ENCODE measurements at regions not wholly inside any gene's neighbourhood (a gene's known extent, or its start where the extent isn't known, plus 50 kb on each side); places are given as distances from the start of the nearest gene placed in this dataset.
A peak's percentile ranks its signal among the peaks of the same experiment; 100 is the strongest.
"Not testable (repeated sequence)": the region's sequence is repeated elsewhere in the genome, so short reads cannot be mapped to it uniquely, and the experiment has no call there.

DNA sequence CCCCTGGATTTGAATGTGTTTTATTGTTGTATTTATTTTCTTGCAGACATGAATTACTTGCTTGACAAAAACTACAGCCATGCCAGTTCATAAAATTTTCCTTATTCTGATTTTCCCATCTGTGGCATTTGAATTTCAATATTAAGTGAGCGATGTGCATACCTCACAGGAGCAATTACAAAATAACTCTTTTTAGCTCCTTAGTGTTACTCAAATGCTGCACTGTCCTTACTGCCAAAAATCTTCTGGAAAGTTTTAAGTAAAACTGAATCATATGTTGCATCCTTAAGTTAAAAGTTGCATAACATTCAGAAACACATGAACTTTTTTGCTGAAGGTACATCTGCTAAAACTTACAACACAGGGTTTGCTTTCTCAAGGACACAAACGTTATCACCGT, 120.1 kb downstream of the OR4M2 start:
- H3K4me3 ChIP-seq (ENCODE audit: low read length); H3K36me3 Mint-ChIP-seq (ENCODE audit: low read depth); POLR2A ChIA-PET; H3K4me3 Mint-ChIP-seq; intact Hi-C loops (cut with DNase I, micrococcal nuclease); H3K36me3 ChIP-seq (ENCODE audit: insufficient read depth, low read length); H3K4me1 ChIP-seq (ENCODE audit: insufficient read depth, low read length); H3K27ac ChIP-seq (ENCODE audit: low read depth in 1 of 2, low read length in 2 of 2); H3K9me3 Mint-ChIP-seq; H3K4me1 Mint-ChIP-seq (ENCODE audit: low read depth); DNase-seq; H3K27ac Mint-ChIP-seq; H3K27me3 Mint-ChIP-seq; H3K27me3 ChIP-seq (ENCODE audit: control insufficient read depth in 1 of 2, insufficient read depth in 2 of 2, low read length in 2 of 2); H3K9me3 ChIP-seq (ENCODE audit: control insufficient read depth in 1 of 2, insufficient read depth in 1 of 2, low read length in 2 of 2); ATAC-seq (ENCODE audit: poor library complexity); CTCF ChIA-PET: not testable (repeated sequence)

- POLR2A ChIA-PET; intact Hi-C loops (cut with DNase I, micrococcal nuclease); H3K4me1 Mint-ChIP-seq (ENCODE audit: low read depth): not testable (repeated sequence)
Observed at GRCh38 chr15:22201993-22202659, 121.8 kb downstream of the OR4M2 start.

DNA sequence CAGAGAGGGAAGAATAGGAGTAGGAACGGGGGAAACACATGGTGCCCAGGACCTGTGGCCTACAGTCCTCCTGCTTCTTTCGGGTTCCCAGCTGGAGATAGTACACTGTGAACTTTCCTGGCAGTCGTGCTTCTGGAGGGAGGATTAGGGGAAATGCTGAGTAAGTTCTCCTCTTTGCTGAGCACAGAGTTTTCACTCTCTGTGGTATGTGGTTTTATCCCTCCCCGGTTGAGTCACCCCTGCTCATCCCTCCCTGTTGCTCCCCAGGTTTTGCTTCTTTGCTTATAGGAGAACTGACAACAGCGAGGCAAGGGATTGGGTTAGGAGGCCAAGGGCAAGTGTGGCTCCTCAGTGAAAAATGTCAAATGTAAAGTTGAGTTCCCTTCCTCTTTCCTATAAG, 122.9 kb downstream of the OR4M2 start:
- H3K4me1 Mint-ChIP-seq (ENCODE audit: low read depth); CTCF ChIA-PET; H3K36me3 Mint-ChIP-seq (ENCODE audit: low read depth); intact Hi-C loops (cut with DNase I, micrococcal nuclease); H3K27me3 ChIP-seq (ENCODE audit: control insufficient read depth in 1 of 2, insufficient read depth in 2 of 2, low read length in 2 of 2); H3K27ac Mint-ChIP-seq; DNase-seq; H3K4me3 Mint-ChIP-seq; H3K36me3 ChIP-seq (ENCODE audit: insufficient read depth, low read length); H3K4me3 ChIP-seq (ENCODE audit: low read length); POLR2A ChIA-PET; H3K4me1 ChIP-seq (ENCODE audit: insufficient read depth, low read length); H3K27me3 Mint-ChIP-seq; H3K27ac ChIP-seq (ENCODE audit: low read depth in 1 of 2, low read length in 2 of 2); H3K9me3 Mint-ChIP-seq; H3K9me3 ChIP-seq (ENCODE audit: control insufficient read depth in 1 of 2, insufficient read depth in 1 of 2, low read length in 2 of 2): not testable (repeated sequence)
- peak; percentile 73 for ATAC-seq (ENCODE audit: poor library complexity)

More at GRCh38 chr15:22201993-22202659, 121.8 kb downstream of the OR4M2 start:
- H3K27ac Mint-ChIP-seq; H3K9me3 ChIP-seq (ENCODE audit: control insufficient read depth in 1 of 2, insufficient read depth in 1 of 2, low read length in 2 of 2); H3K27me3 Mint-ChIP-seq; H3K36me3 Mint-ChIP-seq (ENCODE audit: low read depth); H3K36me3 ChIP-seq (ENCODE audit: insufficient read depth, low read length); H3K9me3 Mint-ChIP-seq; H3K4me3 ChIP-seq (ENCODE audit: low read length); DNase-seq; H3K4me1 ChIP-seq (ENCODE audit: insufficient read depth, low read length); H3K27me3 ChIP-seq (ENCODE audit: control insufficient read depth in 1 of 2, insufficient read depth in 2 of 2, low read length in 2 of 2); H3K27ac ChIP-seq (ENCODE audit: low read depth in 1 of 2, low read length in 2 of 2); CTCF ChIA-PET; H3K4me3 Mint-ChIP-seq: not testable (repeated sequence)
- peak; percentile 28 for ATAC-seq (ENCODE audit: poor library complexity)

DNA sequence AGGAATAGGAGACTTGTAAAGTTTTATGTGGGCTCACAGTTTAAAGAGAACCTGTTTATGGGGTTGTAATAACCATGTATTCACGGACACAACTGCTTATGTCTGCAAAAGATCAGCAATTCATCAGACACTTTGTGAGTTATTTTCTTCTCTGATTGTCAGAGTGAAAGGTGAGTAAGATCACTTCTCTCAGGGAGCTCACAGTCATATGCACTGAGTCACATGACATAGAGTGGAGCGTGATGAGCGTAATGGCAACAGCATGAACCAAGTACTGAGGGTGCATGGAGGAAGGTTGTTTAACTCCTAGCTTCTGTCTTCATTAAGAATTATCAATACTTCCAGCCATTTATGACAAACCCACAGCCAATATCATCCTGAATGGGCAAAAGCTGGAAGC, 128.8 kb downstream of the OR4M2 start:
- H3K4me1 ChIP-seq (ENCODE audit: insufficient read depth, low read length); H3K27ac ChIP-seq (ENCODE audit: low read depth in 1 of 2, low read length in 2 of 2); H3K36me3 Mint-ChIP-seq (ENCODE audit: low read depth); intact Hi-C loops (cut with DNase I, micrococcal nuclease); ATAC-seq (ENCODE audit: poor library complexity); POLR2A ChIA-PET; H3K4me3 ChIP-seq (ENCODE audit: low read length); H3K27ac Mint-ChIP-seq; H3K4me3 Mint-ChIP-seq; DNase-seq; H3K9me3 ChIP-seq (ENCODE audit: control insufficient read depth in 1 of 2, insufficient read depth in 1 of 2, low read length in 2 of 2); H3K4me1 Mint-ChIP-seq (ENCODE audit: low read depth); H3K9me3 Mint-ChIP-seq; CTCF ChIA-PET; H3K36me3 ChIP-seq (ENCODE audit: insufficient read depth, low read length); H3K27me3 Mint-ChIP-seq; H3K27me3 ChIP-seq (ENCODE audit: control insufficient read depth in 1 of 2, insufficient read depth in 2 of 2, low read length in 2 of 2): not testable (repeated sequence)

DNA sequence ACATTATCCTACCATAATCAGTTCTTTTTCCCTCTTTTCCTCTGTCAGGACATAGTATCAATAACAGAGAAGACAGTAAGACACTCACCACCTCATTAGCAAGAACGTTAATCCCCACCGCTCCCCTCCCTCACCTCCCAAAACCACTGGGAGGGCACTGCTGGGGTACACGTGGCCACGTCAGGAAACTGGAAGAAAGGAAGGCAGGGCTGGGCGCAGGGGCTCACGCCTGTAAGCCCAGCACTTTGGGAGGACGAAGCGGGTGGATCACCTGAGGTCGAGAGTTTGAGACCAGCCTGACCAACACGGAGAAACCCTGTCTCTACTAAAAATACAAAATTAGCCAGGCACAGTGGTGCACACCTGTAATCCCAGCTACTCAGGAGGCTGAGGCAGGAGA, 142.3 kb downstream of the OR4M2 start:
- peak in 2 of 14 experiments; percentile 32 to 34 for DNase-seq
- Mint-ChIP-seq H3K27ac (peak overlapping the region; percentile 94), H3K4me1 (ENCODE audit: low read depth) (peaks cover 36% of the 10 kb centered on the region)
- H3K4me3 Mint-ChIP-seq; H3K27me3 ChIP-seq (ENCODE audit: control insufficient read depth in 1 of 2, insufficient read depth in 2 of 2, low read length in 2 of 2); ATAC-seq (ENCODE audit: poor library complexity); H3K27me3 Mint-ChIP-seq; H3K27ac ChIP-seq (ENCODE audit: low read depth in 1 of 2, low read length in 2 of 2); H3K36me3 Mint-ChIP-seq (ENCODE audit: low read depth); H3K9me3 ChIP-seq (ENCODE audit: control insufficient read depth in 1 of 2, insufficient read depth in 1 of 2, low read length in 2 of 2); H3K36me3 ChIP-seq (ENCODE audit: insufficient read depth, low read length); H3K4me3 ChIP-seq (ENCODE audit: low read length); H3K9me3 Mint-ChIP-seq: not testable (repeated sequence)
- ChIA-PET POLR2A (interaction anchor here (1.0 to 3.8 kb wide), 3 partner anchors 37 to 1867 kb away, joined by 4 to 59 read pairs (median 4); no protein-coding TSS in a partner anchor), CTCF (interaction anchor here (1.0 to 2.5 kb wide), 2 partner anchors 21 to 1867 kb away, joined by 4 to 9 read pairs; no protein-coding TSS in a partner anchor)
- H3K4me1 ChIP-seq (ENCODE audit: insufficient read depth, low read length): peaks cover 22% of the 10 kb centered on the region
- intact Hi-C loops (cut with DNase I, micrococcal nuclease): loop anchor here in 1 of 2 experiments (10.0 kb wide), 1 partner anchor 1868 kb away; no protein-coding TSS in a partner anchor
